WERI-Rb-1 (cell line): ENCODE measurements at regions not wholly inside any gene's neighbourhood (a gene's known extent, or its start where the extent isn't known, plus 50 kb on each side); places are given as distances from the start of the nearest gene placed in this dataset.

ENCODE experiments used
- DNase-seq: peaks from one replicate; pipeline ENCODE4 v3.0.0-alpha.2; 2020
- H3K27ac ChIP-seq: fragments of 250-450 bp; sonication (Bioruptor Pico); 2 replicates; pipeline ENCODE4 v1.5.1; 2020; ENCODE audit warnings: mild to moderate bottlenecking, moderate library complexity
- H3K27me3 ChIP-seq: fragments of 250-450 bp; sonication (Bioruptor Pico); 2 replicates; pipeline ENCODE4 v1.5.1; 2021; ENCODE audit warnings: mild to moderate bottlenecking, low read depth, moderate library complexity; ENCODE audit not compliant: insufficient read depth, severe bottlenecking
- H3K36me3 ChIP-seq: fragments of 250-450 bp; sonication (Bioruptor Pico); 2 replicates; pipeline ENCODE4 v1.5.1; 2020; ENCODE audit warnings: mild to moderate bottlenecking, moderate library complexity
- H3K4me3 ChIP-seq: 2 replicates; pipeline ENCODE4 v1.5.1; 2011; ENCODE audit warnings: low read depth, mild to moderate bottlenecking, control low read depth, low read length
- H3K9me3 ChIP-seq: fragments of 250-450 bp; sonication (Bioruptor Pico); 2 replicates; pipeline ENCODE4 v1.5.1; 2021; ENCODE audit warnings: mild to moderate bottlenecking, moderate library complexity; ENCODE audit not compliant: severe bottlenecking
- TF ChIP-seq, protein P1 (sequence below): IDR thresholded peaks from 2 replicates; pipeline ENCODE4 v1.5.1; 2011; ENCODE audit warnings: low read depth, mild to moderate bottlenecking, control low read depth, inconsistent platforms, low read length

DNA sequence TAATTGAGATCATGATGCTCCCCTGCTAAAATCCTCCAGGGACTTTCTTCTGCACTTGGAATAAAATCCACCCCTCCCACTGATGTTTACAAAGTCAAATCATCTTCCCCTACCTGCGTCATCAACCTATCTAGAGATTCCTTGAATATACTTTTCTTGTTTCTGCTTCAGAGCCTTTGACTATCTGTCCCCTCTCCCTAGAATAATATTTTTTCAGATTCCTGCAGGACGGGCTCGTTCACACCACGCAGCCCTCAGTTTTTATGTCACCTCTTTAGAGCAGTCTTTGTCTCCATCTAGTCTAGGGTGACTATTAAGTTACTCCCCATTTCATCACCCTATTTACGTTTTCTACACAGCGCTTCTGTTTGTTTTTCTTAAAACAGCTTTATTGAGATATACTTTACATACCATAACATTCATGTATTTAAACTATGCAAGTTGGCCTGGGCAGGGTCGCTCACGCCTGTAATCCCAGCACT is 94.8 kb upstream of the SESN3 start:
- no peaks in the 10 kb centered on the region for H3K9me3 ChIP-seq
- H3K36me3 ChIP-seq: no peaks in the 10 kb centered on the region; the same call in 1 of the 2 replicates
- TF ChIP-seq, protein P1, sequence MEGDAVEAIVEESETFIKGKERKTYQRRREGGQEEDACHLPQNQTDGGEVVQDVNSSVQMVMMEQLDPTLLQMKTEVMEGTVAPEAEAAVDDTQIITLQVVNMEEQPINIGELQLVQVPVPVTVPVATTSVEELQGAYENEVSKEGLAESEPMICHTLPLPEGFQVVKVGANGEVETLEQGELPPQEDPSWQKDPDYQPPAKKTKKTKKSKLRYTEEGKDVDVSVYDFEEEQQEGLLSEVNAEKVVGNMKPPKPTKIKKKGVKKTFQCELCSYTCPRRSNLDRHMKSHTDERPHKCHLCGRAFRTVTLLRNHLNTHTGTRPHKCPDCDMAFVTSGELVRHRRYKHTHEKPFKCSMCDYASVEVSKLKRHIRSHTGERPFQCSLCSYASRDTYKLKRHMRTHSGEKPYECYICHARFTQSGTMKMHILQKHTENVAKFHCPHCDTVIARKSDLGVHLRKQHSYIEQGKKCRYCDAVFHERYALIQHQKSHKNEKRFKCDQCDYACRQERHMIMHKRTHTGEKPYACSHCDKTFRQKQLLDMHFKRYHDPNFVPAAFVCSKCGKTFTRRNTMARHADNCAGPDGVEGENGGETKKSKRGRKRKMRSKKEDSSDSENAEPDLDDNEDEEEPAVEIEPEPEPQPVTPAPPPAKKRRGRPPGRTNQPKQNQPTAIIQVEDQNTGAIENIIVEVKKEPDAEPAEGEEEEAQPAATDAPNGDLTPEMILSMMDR: no peak
- H3K27me3 ChIP-seq: no peaks in the 10 kb centered on the region
- H3K4me3 ChIP-seq: no peak overlapping the region
- DNase-seq: no peak
- H3K27ac ChIP-seq: no peak overlapping the region

DNA sequence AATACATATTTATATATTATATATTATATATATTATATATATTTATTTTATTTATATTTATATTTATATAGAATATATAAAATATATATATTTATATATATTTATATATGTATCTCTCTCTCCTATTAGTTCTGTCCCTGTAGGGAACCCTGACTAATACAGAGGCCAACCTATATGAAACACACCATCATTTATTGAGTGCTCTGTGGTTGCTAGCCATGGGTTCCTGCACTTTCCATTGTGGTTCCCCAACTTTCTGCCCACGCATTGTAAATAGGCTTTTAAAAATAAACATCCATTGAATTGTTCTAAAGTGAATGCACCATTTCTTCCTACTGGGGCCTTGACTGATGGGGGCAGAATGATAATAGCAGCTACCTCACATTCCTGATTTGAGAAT is 93.8 kb upstream of the SESN3 start:
- Histone ChIP-seq H3K9me3 (no peaks in the 10 kb centered on the region), H3K4me3 (no peak overlapping the region), H3K36me3 (no peaks in the 10 kb centered on the region; the same call in 1 of the 2 replicates), H3K27ac (no peak overlapping the region), H3K27me3 (no peaks in the 10 kb centered on the region)
- TF ChIP-seq, protein P1: no peak
- no peak for DNase-seq

DNA sequence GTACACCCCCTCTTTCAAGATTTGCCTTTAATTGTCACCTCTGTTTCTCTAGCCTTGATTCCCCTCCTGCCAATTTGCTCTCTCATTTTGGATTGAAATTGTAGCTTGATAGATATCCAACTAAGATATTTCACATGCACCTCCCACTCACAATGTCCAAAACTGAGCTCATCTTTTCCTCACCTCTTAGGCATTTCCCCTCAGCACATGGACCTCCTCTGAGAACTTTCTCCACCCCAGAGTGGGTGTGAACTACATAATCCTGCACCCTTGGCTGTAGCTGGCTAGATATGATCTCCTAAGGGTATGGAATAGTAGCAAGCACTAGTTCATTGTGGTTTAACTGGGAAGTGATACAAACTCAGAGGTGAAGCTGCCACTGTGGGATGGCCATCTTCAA is 91.5 kb upstream of the SESN3 start:
- no peak for DNase-seq
- Histone ChIP-seq H3K4me3 (no peak overlapping the region), H3K9me3 (no peaks in the 10 kb centered on the region), H3K36me3 (no peaks in the 10 kb centered on the region), H3K27me3 (no peaks in the 10 kb centered on the region), H3K27ac (no peak overlapping the region)
- TF ChIP-seq, protein P1: no peak

DNA sequence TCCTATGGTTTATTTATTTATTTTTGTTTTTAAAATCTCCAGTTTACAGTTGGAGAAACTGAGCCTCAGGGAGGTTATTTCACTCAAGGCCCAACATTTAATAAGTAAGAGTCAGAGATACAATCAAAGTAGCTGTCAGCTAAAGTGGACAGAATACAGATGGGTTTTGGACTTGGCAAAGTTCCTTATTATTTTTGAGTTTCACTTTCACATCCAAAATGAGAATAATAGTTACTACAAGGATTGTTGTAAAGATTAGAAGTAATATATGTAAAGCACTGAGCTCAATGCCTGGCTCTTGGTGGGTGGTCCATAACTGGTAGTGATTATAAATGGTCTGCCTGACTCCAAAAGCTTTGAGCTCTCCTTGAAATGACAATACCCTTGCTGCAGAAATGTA is 87.5 kb upstream of the SESN3 start:
- no peak for DNase-seq
- H3K27ac ChIP-seq: no peak overlapping the region
- H3K4me3 ChIP-seq: no peak overlapping the region
- H3K9me3 ChIP-seq: no peaks in the 10 kb centered on the region
- no peaks in the 10 kb centered on the region for H3K36me3 ChIP-seq
- H3K27me3 ChIP-seq: no peaks in the 10 kb centered on the region
- TF ChIP-seq, protein P1: no peak

DNA sequence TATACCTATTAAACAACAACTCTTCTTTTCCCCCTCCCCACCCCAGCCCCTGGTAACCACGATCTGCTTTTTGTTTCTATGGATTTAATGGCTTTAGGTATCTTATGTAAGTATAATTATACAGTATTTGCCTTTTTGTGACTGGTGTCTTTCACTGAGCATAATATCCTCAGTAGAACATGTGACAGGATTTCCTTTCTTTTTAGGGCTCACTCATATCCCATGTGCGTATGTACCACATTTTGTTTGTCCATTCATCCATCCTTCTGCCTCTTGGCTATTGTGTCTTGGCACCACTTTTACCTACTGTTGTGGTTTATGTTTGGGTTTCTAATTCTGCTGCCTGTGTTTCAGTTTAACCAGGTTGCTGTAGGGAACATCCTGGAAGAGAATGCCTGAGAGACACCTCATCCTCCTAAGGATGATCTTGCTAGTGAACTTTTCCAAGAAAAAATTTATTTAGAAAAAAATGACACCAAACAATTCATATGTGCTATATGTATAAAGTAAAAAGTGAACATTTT is 77.6 kb upstream of the SESN3 start:
- Histone ChIP-seq H3K27ac (no peak overlapping the region; the same call in 1 of the 2 replicates), H3K36me3 (no peaks in the 10 kb centered on the region), H3K4me3 (no peak overlapping the region), H3K27me3 (no peaks in the 10 kb centered on the region), H3K9me3 (no peaks in the 10 kb centered on the region)
- DNase-seq: no peak
- TF ChIP-seq, protein P1: no peak

DNA sequence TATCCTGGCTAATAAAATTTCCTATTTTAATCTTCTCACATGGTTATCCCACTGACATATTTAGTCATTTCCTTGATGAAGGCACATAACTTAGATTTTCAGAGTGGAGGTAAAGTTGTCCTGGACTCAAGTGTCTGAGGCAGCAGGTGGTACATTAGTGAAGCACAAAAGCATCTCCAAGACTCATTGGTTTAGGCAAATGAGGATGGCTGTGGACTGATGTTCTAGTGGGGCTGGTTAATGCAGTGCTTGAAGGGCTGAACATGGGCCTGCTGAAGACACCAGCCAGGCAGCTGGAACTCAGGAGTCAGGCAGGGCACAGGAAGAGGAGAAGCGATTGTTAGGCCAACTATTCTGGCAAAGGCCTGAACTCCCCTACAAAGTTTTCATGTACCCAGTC is 76.3 kb upstream of the SESN3 start:
- Histone ChIP-seq H3K4me3 (no peak overlapping the region), H3K27ac (no peak overlapping the region), H3K27me3 (no peaks in the 10 kb centered on the region), H3K9me3 (no peaks in the 10 kb centered on the region), H3K36me3 (no peaks in the 10 kb centered on the region)
- no peak for DNase-seq
- TF ChIP-seq, protein P1: no peak
